ENCODE measurements at regions not wholly inside any gene's neighbourhood (a gene's known extent, or its start where the extent isn't known, plus 50 kb on each side); places are given as distances from the start of the nearest gene placed in this dataset.
"Not testable (repeated sequence)": the region's sequence is repeated elsewhere in the genome, so short reads cannot be mapped to it uniquely, and the experiment has no call there.

DNA sequence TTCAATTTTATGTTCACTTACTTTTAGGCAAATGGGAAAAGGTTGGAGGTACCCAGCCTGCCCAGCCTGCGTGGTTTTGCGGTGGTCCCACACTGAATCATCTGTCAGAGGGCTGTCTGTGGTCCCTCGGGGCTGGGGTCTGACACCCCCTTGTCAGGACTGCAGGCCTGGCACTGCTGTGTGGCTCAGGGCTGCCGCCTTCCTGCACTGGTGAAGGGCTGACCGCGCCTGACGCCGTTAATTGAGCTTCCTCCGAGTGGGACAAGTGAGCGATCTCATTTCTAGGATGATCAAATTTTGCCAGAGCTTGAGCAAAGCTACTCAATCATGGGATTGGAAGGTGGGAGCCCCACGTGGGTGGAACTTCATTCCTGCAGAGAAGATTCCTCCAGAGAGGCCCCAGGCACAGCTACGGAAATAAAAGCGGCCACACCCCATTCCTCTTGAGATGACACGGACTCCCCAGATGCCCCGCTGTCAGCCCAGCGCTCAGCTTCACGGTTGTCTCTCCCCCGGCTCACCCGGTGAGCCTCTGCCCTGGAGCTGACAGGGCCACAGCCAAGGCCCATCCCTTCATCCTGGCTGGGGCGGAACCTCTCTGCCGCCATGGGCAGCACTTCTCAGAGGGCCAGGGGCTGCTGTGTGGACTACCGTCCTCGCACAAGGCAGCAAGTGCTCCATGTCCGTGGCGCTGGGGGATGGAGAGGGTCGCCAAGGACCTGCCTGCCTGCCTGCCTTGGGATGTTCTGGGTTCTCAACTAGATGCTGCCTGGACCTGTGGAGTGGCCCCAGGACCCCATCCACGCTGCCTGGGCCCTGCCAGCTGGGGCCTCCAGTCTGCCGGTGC, 215.5 kb upstream of the SGCG start:
- in situ Hi-C loops (cut with HindIII; ENCODE audit: low pct_unique_long_range_greater_than_20kb, low sequenced_read_pairs): not testable (repeated sequence)
- peak; percentile 59 for DNase-seq (ENCODE audit: low read depth)

GRCh38 chr13:22965858-22966239, 214.9 kb upstream of the SGCG start:
- in situ Hi-C loops (cut with HindIII; ENCODE audit: low pct_unique_long_range_greater_than_20kb, low sequenced_read_pairs): not testable (repeated sequence)
- DNase-seq (ENCODE audit: low read depth): peak; percentile 43

GRCh38 chr13:22966753-22967152, 214.0 kb upstream of the SGCG start:
- DNase-seq (ENCODE audit: low read depth); in situ Hi-C loops (cut with HindIII; ENCODE audit: low pct_unique_long_range_greater_than_20kb, low sequenced_read_pairs): not testable (repeated sequence)

- DNase-seq (ENCODE audit: low read depth): no peak
- in situ Hi-C loops (cut with HindIII; ENCODE audit: low pct_unique_long_range_greater_than_20kb, low sequenced_read_pairs): no loop called here
Observed at GRCh38 chr13:22967669-22968068, 213.1 kb upstream of the SGCG start.

- no peak for DNase-seq (ENCODE audit: low read depth)
Observed at GRCh38 chr13:22979952-22980351, 200.8 kb upstream of the SGCG start.

GRCh38 chr13:22980936-22981335, 199.8 kb upstream of the SGCG start:
- in situ Hi-C loops (cut with HindIII; ENCODE audit: low pct_unique_long_range_greater_than_20kb, low sequenced_read_pairs): no loop called here
- no peak for DNase-seq (ENCODE audit: low read depth)

More at GRCh38 chr13:22979952-22980351, 200.8 kb upstream of the SGCG start:
- in situ Hi-C loops (cut with HindIII; ENCODE audit: low pct_unique_long_range_greater_than_20kb, low sequenced_read_pairs): no loop called here

GRCh38 chr13:22993148-22993547, 187.6 kb upstream of the SGCG start:
- DNase-seq (ENCODE audit: low read depth): no peak
- in situ Hi-C loops (cut with HindIII; ENCODE audit: low pct_unique_long_range_greater_than_20kb, low sequenced_read_pairs): no loop called here

DNA sequence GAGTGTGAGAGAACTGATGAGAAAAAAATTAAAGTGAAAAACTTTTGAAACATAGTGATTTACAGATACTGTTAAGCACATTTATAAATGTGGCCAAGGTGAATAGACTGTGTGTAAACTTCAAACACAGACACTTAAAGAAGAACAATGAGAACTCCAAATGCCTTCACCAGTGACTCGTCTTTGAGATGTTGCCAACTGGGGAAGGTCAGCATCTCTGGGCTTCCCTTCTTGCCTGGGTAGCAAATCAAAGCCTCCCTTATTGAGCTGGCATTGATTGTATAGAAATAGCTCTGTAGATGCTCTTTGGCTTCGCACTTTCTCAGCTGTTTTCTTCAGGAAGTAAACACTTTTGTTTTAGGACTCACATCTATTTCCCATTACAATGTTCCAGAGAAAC, 177.3 kb upstream of the SGCG start:
- in situ Hi-C loops (cut with HindIII; ENCODE audit: low pct_unique_long_range_greater_than_20kb, low sequenced_read_pairs): no loop called here
- DNase-seq (ENCODE audit: low read depth): no peak

DNA sequence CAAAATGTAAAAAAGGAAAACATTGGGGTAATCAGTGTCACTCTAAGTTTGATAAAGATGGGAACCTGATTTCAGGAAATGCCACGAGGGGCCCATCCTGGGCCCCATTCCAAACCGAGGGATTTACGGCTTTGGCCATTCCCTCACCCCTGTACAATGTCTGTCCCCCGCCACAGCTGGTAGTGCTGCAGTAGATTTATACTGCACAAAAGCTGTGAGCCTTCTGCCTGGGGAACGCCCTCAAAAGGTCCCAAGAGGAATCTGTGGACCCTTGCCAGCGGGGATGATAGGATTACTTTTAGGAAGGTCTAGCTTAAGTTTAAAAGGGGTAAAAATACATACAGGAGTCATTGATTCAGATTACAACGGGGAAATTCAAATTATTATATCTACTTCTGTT, 173.4 kb upstream of the SGCG start:
- DNase-seq (ENCODE audit: low read depth): no peak
- in situ Hi-C loops (cut with HindIII; ENCODE audit: low pct_unique_long_range_greater_than_20kb, low sequenced_read_pairs): no loop called here

DNA sequence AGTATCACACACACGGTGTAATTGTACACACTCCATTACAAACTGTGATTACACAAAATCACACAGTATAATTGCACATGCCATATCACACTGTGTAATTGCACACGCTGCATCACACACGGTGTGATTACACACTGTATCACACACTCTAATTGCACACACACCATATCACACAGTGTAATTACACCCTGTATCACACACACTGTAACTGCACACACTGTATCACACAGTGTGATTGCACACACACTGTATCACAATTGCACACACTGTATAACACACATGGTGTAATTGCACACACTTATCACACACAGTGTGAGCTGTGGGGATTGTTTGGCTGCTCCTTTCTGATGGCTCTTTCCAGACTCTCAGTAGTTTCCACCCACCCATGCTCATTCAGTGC, 162.6 kb upstream of the SGCG start:
- in situ Hi-C loops (cut with HindIII; ENCODE audit: low pct_unique_long_range_greater_than_20kb, low sequenced_read_pairs): no loop called here
- no peak for DNase-seq (ENCODE audit: low read depth)

- peak; percentile 57 for DNase-seq (ENCODE audit: low read depth)
- in situ Hi-C loops (cut with HindIII; ENCODE audit: low pct_unique_long_range_greater_than_20kb, low sequenced_read_pairs): no loop called here
Observed at GRCh38 chr13:23020246-23020843, 160.4 kb upstream of the SGCG start.

DNA sequence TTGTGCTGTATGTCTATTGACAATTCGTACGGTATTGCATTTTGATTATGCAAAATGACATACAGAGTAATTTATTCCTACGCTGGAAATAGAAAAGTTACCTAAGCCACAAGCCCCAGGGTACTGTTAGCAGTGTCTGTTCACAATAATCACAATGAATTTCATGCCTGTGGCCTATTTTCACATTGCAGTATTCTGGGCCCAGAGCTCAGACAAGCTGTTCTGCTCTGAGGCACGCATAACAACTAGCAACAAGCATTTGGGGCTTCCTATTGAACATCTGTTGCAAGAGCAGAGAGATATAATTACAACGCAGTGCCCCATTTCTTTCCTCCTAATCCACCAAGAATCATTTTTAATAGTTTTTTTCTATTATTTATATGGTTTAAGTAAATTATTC, 158.9 kb upstream of the SGCG start:
- no peak for DNase-seq (ENCODE audit: low read depth)
- in situ Hi-C loops (cut with HindIII; ENCODE audit: low pct_unique_long_range_greater_than_20kb, low sequenced_read_pairs): no loop called here

DNA sequence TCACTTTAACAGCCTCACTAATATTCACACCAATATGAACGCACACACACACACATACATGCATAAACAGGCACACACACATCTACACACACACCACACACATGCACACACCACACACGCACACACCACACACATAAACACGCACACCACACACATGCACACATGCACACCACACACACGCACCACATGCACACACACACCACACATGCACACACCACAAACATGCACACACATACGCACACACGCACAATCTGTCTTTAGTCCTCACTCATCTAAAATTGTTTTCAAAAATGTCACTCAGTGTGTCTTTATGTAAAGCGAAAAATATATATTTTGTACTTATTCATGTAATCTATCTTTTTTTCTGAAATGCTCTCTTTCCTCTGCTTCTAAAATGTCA, 158.1 kb upstream of the SGCG start:
- no peak for DNase-seq (ENCODE audit: low read depth)
- in situ Hi-C loops (cut with HindIII; ENCODE audit: low pct_unique_long_range_greater_than_20kb, low sequenced_read_pairs): no loop called here

DNA sequence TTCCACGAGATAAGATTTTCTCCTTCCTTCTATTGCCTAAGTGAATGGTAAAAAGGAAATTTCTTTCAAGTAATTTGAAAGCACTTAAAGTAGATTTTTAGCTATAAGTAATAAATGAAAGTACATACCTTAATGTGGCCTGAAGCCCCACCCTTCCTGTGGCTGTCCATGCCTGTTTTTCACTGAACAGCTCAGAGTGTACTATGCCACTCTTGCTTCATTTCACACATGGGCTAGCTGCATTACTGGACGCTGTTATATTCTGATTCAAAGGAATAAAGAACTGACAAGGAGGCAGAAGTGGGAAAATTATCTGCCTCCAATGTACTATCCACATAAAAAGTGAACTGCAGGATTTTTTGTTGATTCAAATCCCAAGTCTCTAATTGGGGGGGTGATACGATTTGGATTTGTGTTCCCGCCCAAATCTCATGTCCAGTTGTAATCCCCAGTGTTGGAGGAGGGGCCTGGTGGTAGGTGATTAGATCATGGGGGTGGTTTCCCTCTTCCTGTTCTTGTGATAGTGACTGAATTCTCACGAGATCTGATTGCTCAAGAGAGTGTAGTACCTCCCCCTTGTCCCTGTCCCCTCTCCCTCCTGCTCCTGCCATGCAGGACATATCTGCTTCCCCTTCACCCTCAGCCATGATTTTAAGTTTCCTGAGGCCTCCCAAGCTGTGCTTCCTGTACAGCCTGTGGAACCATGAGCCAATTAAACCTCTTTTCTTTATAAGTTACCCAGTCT, 154.7 kb upstream of the SGCG start:
- in situ Hi-C loops (cut with HindIII; ENCODE audit: low pct_unique_long_range_greater_than_20kb, low sequenced_read_pairs): no loop called here
- DNase-seq (ENCODE audit: low read depth): no peak

DNA sequence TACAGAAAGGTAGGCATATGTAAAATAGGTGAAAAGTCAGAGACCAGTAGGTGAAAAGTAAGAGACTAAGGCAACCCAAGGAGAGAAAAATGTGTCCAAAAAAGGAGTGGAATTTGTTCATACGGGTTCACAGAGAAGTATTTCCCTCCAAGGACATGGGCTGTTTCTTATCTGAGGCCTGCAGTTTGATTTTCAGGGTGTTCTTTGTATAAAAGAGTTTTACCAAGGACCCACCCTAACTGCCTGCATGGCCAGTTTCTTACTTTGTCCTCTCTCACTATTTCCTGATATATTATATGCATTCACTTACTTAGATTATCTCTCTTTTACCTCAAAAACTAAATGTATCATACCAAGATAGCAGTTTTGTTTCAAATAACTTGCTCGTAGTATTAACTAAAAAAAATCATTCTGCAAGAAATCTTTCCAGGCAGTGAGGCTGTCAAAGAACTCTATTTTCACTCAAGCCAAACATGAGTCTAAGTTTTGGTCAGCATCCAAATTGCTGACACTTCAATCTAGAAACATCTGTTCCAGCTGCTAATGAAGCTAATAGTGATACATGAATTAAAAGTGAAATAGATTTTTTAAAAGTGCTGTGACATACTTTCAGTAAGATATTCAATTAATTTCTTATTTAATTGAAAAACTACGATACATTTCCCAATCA, 141.4 kb upstream of the SGCG start:
- DNase-seq (ENCODE audit: low read depth): no peak
- in situ Hi-C loops (cut with HindIII; ENCODE audit: low pct_unique_long_range_greater_than_20kb, low sequenced_read_pairs): no loop called here

- in situ Hi-C loops (cut with HindIII; ENCODE audit: low pct_unique_long_range_greater_than_20kb, low sequenced_read_pairs): no loop called here
- DNase-seq (ENCODE audit: low read depth): no peak
Observed at GRCh38 chr13:23042181-23042580, 138.6 kb upstream of the SGCG start.

- DNase-seq (ENCODE audit: low read depth): no peak
- in situ Hi-C loops (cut with HindIII; ENCODE audit: low pct_unique_long_range_greater_than_20kb, low sequenced_read_pairs): no loop called here
Observed at GRCh38 chr13:23044906-23045305, 135.9 kb upstream of the SGCG start.

DNA sequence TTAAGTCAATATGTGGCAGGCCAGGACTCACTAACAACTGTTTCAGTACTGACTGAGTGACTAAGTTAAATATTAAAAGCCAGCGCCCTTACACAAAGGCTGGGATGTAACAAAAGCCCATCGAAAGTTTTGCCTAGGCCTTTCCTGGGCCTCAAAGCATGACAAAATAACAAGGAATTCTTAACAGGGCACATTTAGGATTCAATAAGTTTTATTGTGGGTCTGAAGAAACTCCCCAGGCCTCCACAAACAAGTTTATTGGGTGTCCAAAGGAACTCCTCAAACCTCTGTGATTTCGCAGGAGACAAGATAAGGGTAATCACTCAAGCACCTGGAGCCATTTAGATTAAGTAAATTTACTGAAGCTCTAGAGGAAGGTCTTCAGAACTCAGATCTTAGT, 130.7 kb upstream of the SGCG start:
- DNase-seq (ENCODE audit: low read depth): no peak
- in situ Hi-C loops (cut with HindIII; ENCODE audit: low pct_unique_long_range_greater_than_20kb, low sequenced_read_pairs): no loop called here

DNA sequence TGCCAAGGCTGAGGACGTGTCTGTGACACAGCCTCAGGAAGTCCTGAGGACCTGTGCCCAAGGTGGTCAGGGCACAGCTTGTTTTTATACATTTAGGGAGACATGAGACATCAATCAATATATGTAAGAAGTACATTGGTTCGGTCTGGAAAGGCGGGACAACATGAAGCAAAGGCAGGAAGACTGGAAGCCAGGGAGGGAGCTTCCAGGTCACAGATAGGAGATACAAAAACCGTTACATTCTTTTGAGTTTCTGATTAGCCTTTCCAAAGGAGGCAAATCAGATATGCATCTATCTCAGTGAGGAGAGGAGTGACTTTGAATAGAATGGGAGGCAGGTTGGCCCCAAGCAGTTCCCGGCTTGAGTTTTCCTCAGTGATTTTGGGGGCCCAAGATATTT, 127.1 kb upstream of the SGCG start:
- DNase-seq (ENCODE audit: low read depth); in situ Hi-C loops (cut with HindIII; ENCODE audit: low pct_unique_long_range_greater_than_20kb, low sequenced_read_pairs): not testable (repeated sequence)

Measured in Caki2 (cell line).